ENCODE measurements at regions not wholly inside any gene's neighbourhood (a gene's known extent, or its start where the extent isn't known, plus 50 kb on each side); places are given as distances from the start of the nearest gene placed in this dataset.

GRCh38 chr14:29454026-29454693 is 473.5 kb downstream of the PRKD1 start:
- no peak overlapping the region for H3K4me3 ChIP-seq (replicated peaks; ENCODE audit: low read depth, low read length)
- H3K36me3 ChIP-seq (ENCODE audit: control insufficient read depth, insufficient read depth, low read length), result no peaks in the 10 kb centered on the region
- no peaks in the 10 kb centered on the region for H3K27me3 ChIP-seq (replicated peaks; ENCODE audit: control insufficient read depth, insufficient read depth, low read length)
- TF ChIP-seq CTCF (IDR thresholded peaks at IDR 0.05; ENCODE audit: insufficient read depth, low read length, poor library complexity, severe bottlenecking), result no peak
- DNase-seq (ENCODE audit: extremely low read depth, insufficient read length), result no peak

- Histone ChIP-seq H3K36me3 (ENCODE audit: control insufficient read depth, insufficient read depth, low read length) (no peaks in the 10 kb centered on the region), H3K4me3 (replicated peaks; ENCODE audit: low read depth, low read length) (no peak overlapping the region), H3K27me3 (replicated peaks; ENCODE audit: control insufficient read depth, insufficient read depth, low read length) (no peaks in the 10 kb centered on the region)
- no peak for DNase-seq (ENCODE audit: extremely low read depth, insufficient read length)
- TF ChIP-seq CTCF (IDR thresholded peaks at IDR 0.05; ENCODE audit: insufficient read depth, low read length, poor library complexity, severe bottlenecking), result no peak
Observed at GRCh38 chr14:29458547-29458946, 469.1 kb downstream of the PRKD1 start.

- no peaks in the 10 kb centered on the region for H3K27me3 ChIP-seq (replicated peaks; ENCODE audit: control insufficient read depth, insufficient read depth, low read length)
- DNase-seq (ENCODE audit: extremely low read depth, insufficient read length), result no peak
- no peak overlapping the region for H3K4me3 ChIP-seq (replicated peaks; ENCODE audit: low read depth, low read length)
- TF ChIP-seq CTCF (IDR thresholded peaks at IDR 0.05; ENCODE audit: insufficient read depth, low read length, poor library complexity, severe bottlenecking), result no peak
- no peaks in the 10 kb centered on the region for H3K36me3 ChIP-seq (ENCODE audit: control insufficient read depth, insufficient read depth, low read length)
Observed at GRCh38 chr14:29459531-29459930, 468.1 kb downstream of the PRKD1 start.

- no peak overlapping the region for H3K4me3 ChIP-seq (replicated peaks; ENCODE audit: low read depth, low read length)
Observed at GRCh38 chr14:29459969-29460560, 467.6 kb downstream of the PRKD1 start.

GRCh38 chr14:29461101-29461500 is 466.5 kb downstream of the PRKD1 start:
- no peaks in the 10 kb centered on the region for H3K36me3 ChIP-seq (ENCODE audit: control insufficient read depth, insufficient read depth, low read length)
- no peak for DNase-seq (ENCODE audit: extremely low read depth, insufficient read length)
- no peak overlapping the region for H3K4me3 ChIP-seq (replicated peaks; ENCODE audit: low read depth, low read length)
- no peaks in the 10 kb centered on the region for H3K27me3 ChIP-seq (replicated peaks; ENCODE audit: control insufficient read depth, insufficient read depth, low read length)
- no peak for TF ChIP-seq CTCF (IDR thresholded peaks at IDR 0.05; ENCODE audit: insufficient read depth, low read length, poor library complexity, severe bottlenecking)

More at GRCh38 chr14:29459969-29460560, 467.6 kb downstream of the PRKD1 start:
- no peak for DNase-seq (ENCODE audit: extremely low read depth, insufficient read length)
- no peak for TF ChIP-seq CTCF (IDR thresholded peaks at IDR 0.05; ENCODE audit: insufficient read depth, low read length, poor library complexity, severe bottlenecking)
- Histone ChIP-seq H3K36me3 (ENCODE audit: control insufficient read depth, insufficient read depth, low read length) (no peaks in the 10 kb centered on the region), H3K27me3 (replicated peaks; ENCODE audit: control insufficient read depth, insufficient read depth, low read length) (no peaks in the 10 kb centered on the region)
